SK-N-MC (cell line): ENCODE measurements at regions not wholly inside any gene's neighbourhood (a gene's known extent, or its start where the extent isn't known, plus 50 kb on each side); places are given as distances from the start of the nearest gene placed in this dataset.

Experiments
- EZH2 ChIP-seq: fragments of 200-600 bp; sonication (generic); IDR thresholded peaks from one replicate; pipeline ENCODE4 v1.6.1; 2017; ENCODE audit warnings: antibody characterized with exemption
- FOXP2 ChIP-seq: optimal IDR thresholded peaks from 2 replicates; pipeline ENCODE3; 2011; ENCODE audit warnings: mild to moderate bottlenecking, moderate library complexity; ENCODE audit not compliant: insufficient read depth; ENCODE audit errors: extremely low read length, control extremely low read depth
- POLR2AphosphoS5 ChIP-seq: IDR thresholded peaks from 2 replicates; pipeline ENCODE4 v1.6.1; 2012; ENCODE audit warnings: mild to moderate bottlenecking, low read depth, low read length, borderline replicate concordance

GRCh38 chr2:164150604-164151003, 414.8 kb upstream of the FIGN start:
- no peak for TF ChIP-seq FOXP2
- TF ChIP-seq POLR2AphosphoS5 = no peak
- TF ChIP-seq EZH2 = no peak
